A172 (cell line): ENCODE measurements at regions not wholly inside any gene's neighbourhood (a gene's known extent, or its start where the extent isn't known, plus 50 kb on each side); places are given as distances from the start of the nearest gene placed in this dataset.

ENCODE experiments used
- DNase-seq: peaks from one replicate; pipeline ENCODE4 v3.0.0-alpha.2; 2015; ENCODE audit warnings: low spot score

DNA sequence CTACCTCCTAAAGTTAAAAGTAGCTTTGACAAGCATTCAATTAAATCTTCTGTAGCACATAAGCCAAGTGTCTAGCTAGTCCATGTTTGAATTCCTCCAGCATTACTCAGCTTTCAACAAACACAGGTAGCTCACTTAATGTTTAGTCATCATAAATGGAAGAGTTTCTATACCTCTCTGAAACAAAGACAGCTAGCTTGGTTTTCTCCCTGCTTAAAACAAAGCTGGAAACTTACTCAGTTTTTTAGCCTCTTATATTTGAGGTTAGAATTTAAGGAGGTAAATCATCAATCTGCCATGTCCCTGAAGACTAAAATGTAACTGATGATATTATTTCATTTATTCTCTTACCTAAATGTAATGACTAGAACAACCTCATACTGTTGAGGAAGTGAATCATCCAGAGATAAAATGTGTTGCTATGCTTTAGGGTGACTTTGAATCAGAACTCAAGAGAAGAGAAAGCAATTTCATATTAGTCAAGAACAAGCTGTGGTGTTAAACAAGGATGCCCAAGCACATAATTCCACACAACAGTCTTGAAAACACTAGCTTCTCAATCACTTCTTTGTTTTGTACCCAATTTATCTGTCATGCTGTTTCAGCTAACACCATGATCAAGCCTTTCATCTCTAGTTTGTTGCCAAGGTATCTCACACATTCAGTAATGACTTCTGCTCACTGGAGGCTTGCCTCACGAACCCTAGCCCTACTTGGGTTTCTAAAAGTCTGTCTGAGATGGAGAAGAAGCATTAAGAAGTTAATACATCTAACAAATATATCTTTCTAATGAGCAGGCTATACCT is 251.9 kb downstream of the EPM2A start:
- DNase-seq, result peak; percentile 64

DNA sequence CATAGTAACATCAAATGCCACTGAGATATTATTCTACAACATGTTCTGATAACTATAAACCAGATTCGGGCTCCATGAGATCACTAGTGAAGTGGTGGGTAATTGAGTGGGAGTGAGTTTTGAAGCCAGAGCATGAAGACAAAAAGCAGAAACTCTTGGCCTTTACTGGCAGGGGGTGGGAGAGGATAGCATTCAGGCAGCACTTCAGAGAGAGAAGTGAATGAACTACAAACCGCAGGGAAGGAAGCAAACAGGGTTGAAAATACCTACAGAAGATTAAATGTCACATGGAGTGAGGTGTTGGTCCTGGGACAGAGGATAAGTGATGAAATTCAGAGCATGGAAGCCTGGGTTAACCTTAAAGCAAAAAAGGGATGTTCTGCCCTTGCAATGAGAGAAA is 250.0 kb downstream of the EPM2A start:
- no peak for DNase-seq

DNA sequence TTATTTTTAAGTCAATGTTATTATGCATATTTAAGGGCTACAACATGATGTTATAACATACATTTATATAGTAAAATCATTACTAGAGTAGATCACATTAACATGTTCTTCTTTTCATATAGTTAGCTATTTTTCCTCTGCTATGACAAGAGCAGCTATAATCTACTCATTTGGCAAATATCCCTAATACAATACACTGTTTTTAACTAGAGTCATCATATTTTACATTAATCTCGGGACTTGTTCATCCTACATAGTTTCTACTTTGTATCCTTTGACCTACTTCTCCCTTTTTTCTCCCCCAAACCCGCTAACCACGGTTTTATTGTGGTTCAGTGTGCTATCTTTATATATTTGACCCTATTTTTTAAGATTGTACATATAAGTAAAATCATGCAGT is 249.0 kb downstream of the EPM2A start:
- DNase-seq, result no peak

DNA sequence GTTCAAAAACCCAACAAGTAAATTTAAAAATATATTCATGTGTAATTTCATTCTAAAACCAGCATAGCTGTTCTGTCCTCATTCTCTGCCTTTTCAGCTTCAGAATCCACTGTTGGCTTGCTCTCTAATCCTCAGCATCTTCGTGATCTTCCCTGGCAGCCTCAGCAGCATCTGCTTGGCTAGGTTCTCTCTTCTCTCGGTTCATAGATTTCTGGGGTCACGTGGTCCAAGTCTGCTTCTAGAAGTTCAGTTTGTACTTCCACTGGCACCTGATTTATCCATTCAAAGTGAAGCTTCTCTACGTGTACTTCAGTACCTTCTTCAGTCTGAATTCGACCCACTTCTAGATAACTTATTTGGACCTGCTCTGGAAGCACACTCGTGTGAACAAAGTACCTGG is 245.7 kb downstream of the EPM2A start:
- no peak for DNase-seq

DNA sequence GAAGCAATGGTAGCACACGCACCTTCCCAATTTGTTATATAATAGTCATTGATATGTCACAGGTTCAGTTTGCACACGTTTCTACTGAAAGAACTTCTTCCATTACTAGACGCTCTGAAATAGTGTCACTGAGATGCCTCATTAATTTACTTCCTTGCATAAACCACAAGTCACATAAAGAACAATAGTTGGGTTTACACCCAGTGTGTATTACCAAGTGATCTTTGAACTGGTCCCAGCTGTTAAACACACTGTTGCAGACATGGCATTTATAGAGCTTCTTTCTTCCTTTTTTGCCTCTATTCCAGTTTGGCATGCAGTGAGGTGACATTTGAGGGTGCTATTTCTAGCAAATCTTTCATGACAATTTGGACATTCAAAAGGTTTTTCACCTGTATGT is 245.3 kb downstream of the EPM2A start:
- no peak for DNase-seq

DNA sequence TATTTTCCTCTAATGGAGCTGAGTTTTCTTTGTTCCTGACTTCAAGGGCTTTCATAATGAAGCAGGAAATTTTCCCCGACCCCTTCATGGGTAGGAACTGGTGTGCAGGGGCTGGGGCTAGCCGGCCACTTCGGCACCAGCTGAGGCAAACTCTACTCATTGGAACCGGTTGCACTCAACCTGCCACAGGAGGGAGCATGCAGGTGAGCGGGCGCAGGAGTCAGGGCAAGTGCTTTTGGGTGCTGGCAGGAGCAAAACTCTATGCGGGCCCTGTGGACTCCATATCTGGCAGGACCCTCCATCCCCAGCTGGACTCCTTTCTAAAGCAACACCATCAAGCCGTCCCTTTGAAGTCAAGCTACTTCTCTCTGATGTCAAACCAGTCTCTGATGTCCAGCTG is 244.2 kb downstream of the EPM2A start:
- DNase-seq, result no peak

DNA sequence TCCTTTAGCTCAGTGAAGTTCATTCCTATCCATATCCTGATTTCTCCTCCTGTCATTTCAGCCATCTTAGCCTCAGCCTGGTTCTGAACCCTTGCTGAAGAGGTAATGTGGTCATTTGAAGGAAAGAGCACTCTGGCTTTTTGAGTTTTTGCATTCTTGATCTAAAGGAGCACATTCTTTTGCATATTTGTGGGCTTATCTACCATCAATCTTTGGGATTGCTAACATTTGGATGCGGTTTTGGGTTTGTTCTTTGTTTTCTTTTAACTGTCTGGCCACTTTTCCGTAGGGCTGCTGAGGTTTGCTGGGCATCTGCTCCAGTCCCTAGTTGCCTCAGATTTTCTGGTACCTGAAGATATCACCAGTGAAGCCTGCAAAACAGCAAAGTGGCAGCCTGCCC is 238.3 kb downstream of the EPM2A start:
- peak; percentile 28 for DNase-seq

DNA sequence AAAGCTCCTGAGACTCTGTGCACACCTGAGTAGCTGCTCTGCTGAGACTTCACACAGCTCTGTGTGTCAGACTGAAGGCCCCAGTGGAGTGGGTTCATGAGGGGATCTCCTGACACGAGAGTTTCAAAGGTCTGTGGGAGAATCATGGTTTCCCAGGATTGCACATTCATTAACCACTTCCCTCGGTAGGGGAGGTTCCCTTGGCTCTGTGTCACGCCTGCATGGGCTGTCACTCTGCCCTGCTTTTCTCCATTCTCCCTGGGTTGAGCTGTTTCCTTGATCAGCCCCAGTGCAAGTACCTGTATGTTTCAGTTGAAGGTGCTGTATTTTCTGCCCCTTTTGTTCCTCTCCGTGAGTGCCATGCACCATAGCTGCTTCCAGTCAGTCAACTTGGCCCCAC is 236.9 kb downstream of the EPM2A start:
- no peak for DNase-seq

DNA sequence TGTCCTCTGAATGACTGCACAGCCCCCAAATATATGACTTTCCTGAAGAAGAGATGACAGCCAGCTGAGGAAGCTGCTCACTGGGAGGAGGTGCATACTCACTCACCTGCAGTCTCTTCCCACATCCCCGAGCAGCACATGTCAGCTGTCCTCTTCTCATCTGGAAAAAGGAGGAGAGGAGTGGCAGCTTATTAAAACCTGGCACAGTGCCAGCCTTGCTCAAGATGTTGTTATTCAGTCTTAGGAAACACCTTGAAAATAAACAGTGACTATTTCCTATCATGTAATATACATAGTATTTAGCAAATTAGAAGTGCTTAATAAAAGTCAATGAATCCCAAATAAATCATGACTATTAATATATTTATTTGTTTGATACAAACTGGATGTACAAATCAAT is 232.9 kb downstream of the EPM2A start:
- DNase-seq, result no peak

DNA sequence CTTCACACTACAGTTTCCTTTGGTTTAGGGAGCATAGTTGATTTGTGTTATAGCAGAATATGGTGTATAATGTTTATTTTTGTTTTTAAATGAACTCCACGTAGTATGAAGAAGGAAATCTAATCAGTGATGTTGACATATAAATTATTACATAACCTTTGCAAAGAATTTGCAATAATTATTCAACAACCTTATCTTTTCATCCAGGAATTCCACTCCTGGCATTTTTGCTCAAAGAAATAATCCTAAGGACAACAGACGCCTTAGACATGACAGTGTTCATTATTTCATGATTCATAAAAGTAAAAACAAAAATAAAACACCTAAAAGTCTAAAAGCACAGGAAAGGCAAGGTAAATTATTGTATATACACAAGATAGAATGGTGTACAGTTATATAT is 229.2 kb downstream of the EPM2A start:
- no peak for DNase-seq

DNA sequence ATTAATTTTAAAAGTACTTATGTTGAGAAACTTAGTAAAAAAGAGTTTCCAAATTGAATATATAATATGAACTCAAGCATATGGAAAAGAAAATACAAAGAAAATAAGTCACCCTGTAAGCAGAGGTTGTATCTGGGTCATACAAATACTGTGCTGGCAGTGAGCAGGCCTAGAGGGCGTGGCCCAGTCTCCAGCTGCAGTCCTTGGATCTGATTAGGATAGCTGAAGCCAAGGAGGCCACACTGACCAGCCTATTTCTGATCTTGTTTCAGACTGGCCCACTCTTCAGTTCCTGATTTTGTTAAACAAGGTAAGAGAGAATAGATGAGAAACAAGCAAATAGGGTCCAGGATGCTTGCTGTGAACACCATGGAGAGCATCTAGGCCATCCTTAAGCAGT is 228.8 kb downstream of the EPM2A start:
- DNase-seq, result no peak

DNA sequence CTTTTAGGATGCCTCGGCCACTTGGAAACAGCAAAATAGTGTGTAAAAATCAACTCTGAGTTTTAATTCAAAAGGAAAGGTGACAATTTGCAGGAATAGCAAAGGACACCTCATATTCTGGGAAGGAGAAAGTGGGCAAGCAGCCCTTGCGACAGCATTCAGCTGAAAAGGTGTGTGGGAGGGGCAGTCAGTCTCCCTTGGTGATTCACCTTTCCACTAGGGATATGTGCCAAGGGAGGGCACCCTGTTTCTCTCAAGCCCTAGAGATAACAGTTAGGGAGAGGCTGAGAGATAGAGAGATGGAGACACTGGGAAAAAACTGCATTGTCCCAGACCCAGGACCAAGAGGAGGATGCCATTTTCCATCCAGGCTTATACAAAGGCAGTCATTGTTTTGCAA is 228.1 kb downstream of the EPM2A start:
- DNase-seq, result no peak

DNA sequence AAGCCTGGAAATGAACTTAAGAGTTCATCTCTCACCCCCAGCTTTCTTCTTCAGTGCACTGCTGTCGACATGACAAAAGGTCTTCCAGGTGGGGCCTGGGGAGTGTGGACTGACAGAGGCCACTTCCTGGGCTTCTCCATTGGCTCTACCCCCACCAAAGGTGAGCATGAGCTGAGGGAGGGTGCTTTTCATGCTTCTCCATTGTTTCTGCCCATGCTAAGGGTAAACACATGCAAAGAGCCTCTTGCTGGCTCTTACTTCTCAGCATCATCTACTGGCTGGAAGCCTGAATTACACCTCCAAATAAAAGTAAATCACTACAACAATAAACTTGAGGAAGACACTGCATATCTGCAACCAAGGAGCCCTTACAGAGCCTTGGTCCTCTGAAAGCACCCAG is 227.2 kb downstream of the EPM2A start:
- DNase-seq, result no peak

DNA sequence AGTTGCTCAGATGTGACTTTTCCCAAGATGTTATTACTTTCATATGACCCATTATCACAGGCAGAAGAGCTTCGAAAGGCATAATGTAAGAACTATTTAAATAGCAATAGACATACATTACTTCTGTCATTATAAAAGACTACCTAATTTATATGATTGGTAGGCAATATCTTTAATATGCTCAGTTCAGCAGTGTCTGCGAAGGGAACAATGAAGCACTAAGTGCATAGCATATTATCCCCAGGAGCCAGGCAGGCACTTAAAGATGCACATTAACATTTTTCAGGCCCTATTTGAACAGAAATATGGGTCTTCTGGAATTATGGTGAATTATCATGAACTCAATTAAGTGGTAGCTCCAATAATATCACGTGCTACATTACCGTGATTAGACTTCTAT is 217.8 kb downstream of the EPM2A start:
- no peak for DNase-seq

DNA sequence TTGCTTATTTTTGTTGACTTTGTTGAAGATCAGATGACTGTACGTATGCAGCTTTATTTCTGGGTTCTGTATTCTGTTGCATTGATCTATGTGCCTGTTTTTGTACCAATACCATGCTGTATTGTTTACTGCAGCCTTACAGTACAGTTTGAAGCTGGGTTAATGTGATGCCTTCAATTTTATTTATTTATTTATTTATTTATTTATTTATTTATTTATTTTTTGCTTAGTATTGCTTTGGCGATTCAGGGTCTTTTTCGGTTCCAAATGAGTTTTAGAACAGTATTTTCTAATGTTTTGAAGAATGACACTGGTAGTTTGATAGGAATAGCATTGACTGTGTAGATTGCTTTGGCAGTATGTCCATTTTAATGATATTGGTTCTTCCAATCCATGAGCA is 210.3 kb downstream of the EPM2A start:
- no peak for DNase-seq

DNA sequence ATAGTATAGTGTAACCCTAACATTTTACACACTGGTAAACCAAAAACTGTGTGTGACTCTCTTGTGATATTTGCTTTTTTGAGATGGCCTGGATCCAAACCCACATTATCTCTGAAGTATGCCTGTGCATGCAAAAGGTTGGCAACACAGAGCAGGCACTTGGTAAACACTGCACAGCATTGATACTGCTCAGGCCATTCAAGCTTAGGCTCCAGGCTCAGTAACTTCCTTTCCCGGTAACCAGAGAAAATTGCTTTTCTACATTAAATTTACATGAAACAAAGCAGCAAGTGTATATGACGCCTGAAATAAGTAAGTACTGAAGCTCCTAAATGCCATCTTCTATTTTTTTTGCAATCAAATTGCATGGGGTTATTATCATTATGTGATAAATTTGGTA is 205.7 kb downstream of the EPM2A start:
- no peak for DNase-seq

DNA sequence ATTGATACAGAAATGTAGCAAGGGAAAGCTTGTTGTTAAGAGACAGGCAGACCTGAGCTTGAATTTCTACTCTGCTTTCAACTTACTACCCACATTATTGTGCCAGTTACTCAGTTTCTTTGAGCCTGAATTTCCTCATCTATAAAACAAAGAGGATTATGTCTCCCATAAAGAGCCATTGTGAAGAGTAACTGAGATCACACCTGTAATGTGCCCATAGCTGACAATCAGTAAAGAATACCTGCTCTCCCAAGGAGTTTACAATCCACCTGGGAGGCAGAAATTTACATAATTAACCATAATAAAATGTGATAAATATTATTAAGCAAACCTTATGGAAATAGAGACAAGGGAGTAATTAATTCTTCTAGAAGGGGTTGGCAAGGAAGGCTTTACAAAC is 204.9 kb downstream of the EPM2A start:
- no peak for DNase-seq

DNA sequence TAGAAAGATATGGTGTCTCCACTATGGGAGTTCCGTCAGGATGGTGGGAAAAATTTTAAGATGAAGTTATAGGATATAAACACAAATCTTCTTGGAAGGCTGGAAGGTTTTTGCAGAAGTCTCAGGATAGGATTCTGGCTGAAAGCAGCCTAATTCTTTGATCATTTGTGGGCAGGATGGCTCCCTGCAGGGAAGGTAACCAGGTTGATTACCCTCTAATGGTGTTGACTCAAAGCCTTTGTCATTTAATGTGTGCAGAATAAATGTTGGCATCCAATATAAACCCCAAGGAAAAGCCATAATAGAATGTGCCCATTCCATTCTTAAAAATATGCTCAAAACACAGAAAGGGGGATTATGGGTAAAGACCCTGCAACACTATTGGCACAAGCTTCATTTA is 204.3 kb downstream of the EPM2A start:
- DNase-seq, result no peak

DNA sequence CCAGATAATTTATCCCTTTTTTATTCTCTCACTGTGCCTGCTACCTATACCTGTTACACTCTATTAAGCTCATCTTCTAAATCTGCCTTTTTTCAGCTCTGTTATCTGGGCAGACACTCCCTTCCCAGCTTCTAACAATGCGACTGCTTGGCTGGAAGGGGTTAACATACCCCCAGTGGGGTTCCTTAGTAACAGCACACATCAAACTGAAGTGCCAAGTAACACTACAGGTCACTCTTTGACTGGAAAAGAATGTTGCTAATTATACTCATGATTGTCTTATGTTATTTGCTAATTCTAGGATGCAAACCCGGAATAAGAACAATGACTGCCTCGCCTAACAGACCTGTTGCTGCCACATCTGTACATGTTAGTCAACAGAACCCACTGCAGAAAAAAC is 203.5 kb downstream of the EPM2A start:
- DNase-seq, result no peak

DNA sequence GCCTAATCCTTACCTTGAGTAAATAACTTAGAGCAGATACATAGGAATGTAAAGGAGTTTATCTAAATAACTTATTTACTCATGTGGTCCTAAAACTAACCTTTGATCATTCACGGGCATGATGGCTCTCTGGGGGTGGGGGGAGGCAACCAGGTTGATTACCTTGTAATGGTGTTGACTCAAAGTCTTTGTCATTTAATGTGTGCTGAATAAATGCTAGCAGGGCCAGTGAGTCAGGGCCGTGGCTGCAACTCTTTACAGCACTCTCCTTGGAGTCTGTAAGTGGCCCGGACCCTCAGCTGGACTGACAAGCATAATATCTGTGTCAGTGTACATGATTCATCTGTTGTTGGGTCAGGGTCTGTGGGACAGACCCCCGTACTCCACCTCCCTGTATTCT is 203.0 kb downstream of the EPM2A start:
- no peak for DNase-seq

DNA sequence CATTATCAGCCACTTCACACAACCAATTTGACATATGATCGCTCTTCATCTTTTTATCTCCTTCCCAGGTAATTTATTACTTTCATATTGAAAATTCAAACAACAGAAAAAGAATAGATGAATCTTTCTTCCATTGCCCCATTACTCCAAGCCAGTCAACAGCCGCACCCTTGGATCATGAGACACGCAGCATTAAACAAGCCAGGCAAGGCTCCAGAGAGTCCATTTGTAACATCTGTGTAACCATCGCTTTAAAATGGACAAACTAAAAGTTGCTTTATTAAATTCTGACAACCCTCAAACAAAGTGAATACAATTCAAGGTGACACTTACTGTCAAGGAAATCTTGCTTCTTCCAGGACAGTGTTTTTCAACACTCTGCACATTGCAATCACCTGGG is 200.3 kb downstream of the EPM2A start:
- DNase-seq, result no peak

DNA sequence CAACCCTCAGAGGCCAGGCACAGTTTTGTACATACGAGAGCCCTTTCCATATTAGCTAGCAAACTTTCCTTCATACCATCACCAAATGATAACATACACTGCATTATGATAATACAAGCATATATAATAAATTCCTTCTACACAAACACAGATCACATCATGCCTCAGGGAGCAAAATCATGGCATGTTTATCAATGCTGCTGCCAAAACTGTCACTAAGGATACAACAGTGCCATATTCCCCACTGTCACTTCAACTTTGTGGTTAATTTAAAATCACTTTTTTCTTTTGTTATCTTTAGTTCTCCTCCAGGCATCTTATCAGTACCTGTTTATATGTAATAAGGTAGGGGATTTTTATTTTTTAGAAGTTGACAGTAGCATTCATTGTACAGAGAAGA is 196.3 kb downstream of the EPM2A start:
- DNase-seq, result no peak

DNA sequence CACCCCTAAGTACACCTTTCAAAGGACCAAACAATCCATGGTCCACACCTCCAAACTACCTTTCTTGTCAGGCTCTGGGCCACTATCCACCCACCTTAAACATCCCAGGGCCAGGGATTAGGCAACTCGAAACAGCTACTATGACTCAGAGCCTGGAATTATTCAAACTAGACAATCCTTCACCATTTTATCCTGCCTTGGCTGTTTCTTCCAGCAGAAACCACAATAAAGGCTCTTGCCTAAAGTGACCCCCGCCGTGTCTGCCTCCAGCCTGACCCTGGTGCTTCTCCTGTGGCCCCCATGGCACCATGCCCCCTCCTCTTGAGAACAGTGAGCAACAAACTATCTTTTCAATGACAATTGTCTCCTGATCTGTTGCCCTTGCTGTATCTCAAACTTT is 195.5 kb downstream of the EPM2A start:
- DNase-seq, result peak; percentile 16

DNA sequence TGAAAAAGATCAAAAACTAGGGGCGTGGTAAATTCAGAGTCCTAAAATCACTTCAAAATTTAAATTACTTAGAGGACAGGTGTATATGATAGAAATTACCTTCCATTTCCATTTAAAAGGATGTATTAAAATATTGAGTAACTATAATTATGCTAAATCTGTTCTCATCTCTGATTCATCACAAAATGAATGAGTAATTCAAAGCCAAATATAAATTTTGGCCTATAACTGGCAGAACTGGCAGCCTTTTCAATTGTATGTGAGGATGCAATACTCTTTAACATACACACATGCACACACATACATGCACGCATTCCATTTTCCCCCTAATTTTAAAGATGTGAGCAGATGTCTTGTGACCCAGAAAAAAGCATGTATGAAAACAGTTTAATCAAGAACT is 194.6 kb downstream of the EPM2A start:
- no peak for DNase-seq
